PC-9 (cell line): ENCODE measurements at regions not wholly inside any gene's neighbourhood (a gene's known extent, or its start where the extent isn't known, plus 50 kb on each side); places are given as distances from the start of the nearest gene placed in this dataset.

Source experiments
- EZH2 ChIP-seq: fragments of 200-600 bp; sonication (generic); IDR thresholded peaks from 2 replicates; pipeline ENCODE4 v1.8.0; 2017; ENCODE audit warnings: antibody characterized with exemption, low read depth
- TF ChIP-seq, protein P1 (sequence below): fragments of 200-600 bp; sonication (generic); conservative IDR thresholded peaks from 2 replicates; pipeline ENCODE4 v1.6.1; 2017; ENCODE audit warnings: mixed run types, antibody characterized with exemption, mild to moderate bottlenecking, moderate library complexity

DNA sequence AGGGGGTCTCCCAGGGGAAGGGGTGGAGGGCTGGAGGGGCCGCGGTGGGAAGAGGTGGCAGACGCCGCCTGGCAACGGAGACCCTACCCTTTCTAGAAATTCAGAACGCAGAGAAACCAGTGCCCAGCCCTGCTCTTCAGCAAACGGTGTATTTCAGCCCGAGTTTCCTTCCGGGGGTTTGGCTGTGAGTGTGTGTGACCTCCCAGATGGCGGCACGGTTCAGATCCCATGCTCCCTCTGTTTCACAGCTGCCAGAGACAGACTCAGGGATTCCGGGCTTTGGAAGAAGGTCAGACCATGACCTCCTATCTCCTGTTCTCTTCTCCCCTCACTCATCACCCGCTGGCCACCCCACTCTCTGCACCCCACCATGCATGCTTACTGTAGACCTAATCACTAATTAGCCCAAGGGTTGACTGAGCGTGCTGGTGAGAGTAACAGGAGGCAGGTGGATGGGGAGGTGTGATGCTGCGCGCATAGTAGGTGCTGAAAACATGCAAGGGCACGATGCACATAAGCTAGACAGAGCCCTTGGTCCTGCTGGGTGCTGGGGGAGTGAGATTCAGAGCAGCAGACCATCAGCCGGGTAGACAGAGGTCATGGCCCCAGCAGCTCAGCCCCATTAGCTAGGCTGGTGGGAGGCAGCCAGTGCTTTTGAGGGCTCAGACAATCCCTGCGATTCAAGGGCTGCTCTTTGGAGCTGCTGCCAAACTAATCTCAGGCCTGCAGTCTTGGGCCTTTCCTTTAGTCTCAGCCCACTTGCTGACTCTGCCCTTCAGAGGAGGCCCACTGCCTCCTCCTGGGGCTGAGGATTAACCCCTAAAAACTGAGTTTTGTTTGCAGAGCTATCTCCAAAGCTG lies 256.5 kb upstream of the CADM1 start:
- TF ChIP-seq EZH2 = no peak
- TF ChIP-seq, protein P1, sequence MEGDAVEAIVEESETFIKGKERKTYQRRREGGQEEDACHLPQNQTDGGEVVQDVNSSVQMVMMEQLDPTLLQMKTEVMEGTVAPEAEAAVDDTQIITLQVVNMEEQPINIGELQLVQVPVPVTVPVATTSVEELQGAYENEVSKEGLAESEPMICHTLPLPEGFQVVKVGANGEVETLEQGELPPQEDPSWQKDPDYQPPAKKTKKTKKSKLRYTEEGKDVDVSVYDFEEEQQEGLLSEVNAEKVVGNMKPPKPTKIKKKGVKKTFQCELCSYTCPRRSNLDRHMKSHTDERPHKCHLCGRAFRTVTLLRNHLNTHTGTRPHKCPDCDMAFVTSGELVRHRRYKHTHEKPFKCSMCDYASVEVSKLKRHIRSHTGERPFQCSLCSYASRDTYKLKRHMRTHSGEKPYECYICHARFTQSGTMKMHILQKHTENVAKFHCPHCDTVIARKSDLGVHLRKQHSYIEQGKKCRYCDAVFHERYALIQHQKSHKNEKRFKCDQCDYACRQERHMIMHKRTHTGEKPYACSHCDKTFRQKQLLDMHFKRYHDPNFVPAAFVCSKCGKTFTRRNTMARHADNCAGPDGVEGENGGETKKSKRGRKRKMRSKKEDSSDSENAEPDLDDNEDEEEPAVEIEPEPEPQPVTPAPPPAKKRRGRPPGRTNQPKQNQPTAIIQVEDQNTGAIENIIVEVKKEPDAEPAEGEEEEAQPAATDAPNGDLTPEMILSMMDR = no peak
